ENCODE measurements at regions not wholly inside any gene's neighbourhood (a gene's known extent, or its start where the extent isn't known, plus 50 kb on each side); places are given as distances from the start of the nearest gene placed in this dataset.

- no peaks in the 10 kb centered on the region for H3K9me3 ChIP-seq
- no peaks in the 10 kb centered on the region for H3K27me3 ChIP-seq
- no peak overlapping the region for H3K27ac ChIP-seq
- WGBS, 2 donors = 4 to 20% methylated on average over 7 of the region's 7 CpGs
- intact Hi-C loops (cut with DNase I) = no loop called here
- H3K36me3 ChIP-seq = no peaks in the 10 kb centered on the region
- TF ChIP-seq EP300 (IDR thresholded peaks at IDR 0.05) = no peak
- TF ChIP-seq POLR2A (IDR thresholded peaks at IDR 0.05) = no peak
- TF ChIP-seq CTCF (IDR thresholded peaks at IDR 0.05) = no peak
- peak in 2 of 4 donors; percentile 30 to 38 for TF ChIP-seq POLR2AphosphoS5 (IDR thresholded peaks at IDR 0.05)
- H3K4me3 ChIP-seq = peak overlapping the region in 2 of 4 donors; percentile 22 to 28
- peaks cover 0 to 33% (median 20%) of the 10 kb centered on the region in 4 donors for H3K4me1 ChIP-seq
- no peak for DNase-seq
Observed at GRCh38 chr3:23079976-23080375, 123.2 kb upstream of the UBE2E2 start.

GRCh38 chr3:23083701-23084100, 119.4 kb upstream of the UBE2E2 start:
- TF ChIP-seq EP300 (IDR thresholded peaks at IDR 0.05) (no peak), POLR2A (IDR thresholded peaks at IDR 0.05) (no peak)

GRCh38 chr3:23084367-23084766, 118.8 kb upstream of the UBE2E2 start:
- Histone ChIP-seq H3K4me3 (no peak overlapping the region), H3K4me1 (peaks cover 0 to 15% (median 4%) of the 10 kb centered on the region in 4 donors), H3K36me3 (no peaks in the 10 kb centered on the region), H3K9me3 (no peaks in the 10 kb centered on the region), H3K27me3 (no peaks in the 10 kb centered on the region), H3K27ac (no peak overlapping the region)
- intact Hi-C loops (cut with DNase I) = no loop called here
- DNase-seq = no peak
- TF ChIP-seq EP300 (IDR thresholded peaks at IDR 0.05) = no peak
- TF ChIP-seq POLR2AphosphoS5 (IDR thresholded peaks at IDR 0.05) = no peak
- no peak for TF ChIP-seq POLR2A (IDR thresholded peaks at IDR 0.05)
- no peak for TF ChIP-seq CTCF (IDR thresholded peaks at IDR 0.05)

More at GRCh38 chr3:23083701-23084100, 119.4 kb upstream of the UBE2E2 start:
- no peak overlapping the region for H3K27ac ChIP-seq
- no peak overlapping the region for H3K4me3 ChIP-seq
- H3K9me3 ChIP-seq = no peaks in the 10 kb centered on the region
- WGBS, 2 donors = 86 to 92% methylated on average over 4 of the region's 4 CpGs
- intact Hi-C loops (cut with DNase I) = no loop called here
- H3K36me3 ChIP-seq = no peaks in the 10 kb centered on the region
- DNase-seq = no peak
- no peaks in the 10 kb centered on the region for H3K27me3 ChIP-seq
- peaks cover 0 to 15% (median 4%) of the 10 kb centered on the region in 4 donors for H3K4me1 ChIP-seq

- Histone ChIP-seq H3K36me3 (no peaks in the 10 kb centered on the region), H3K27me3 (no peaks in the 10 kb centered on the region), H3K4me3 (no peak overlapping the region), H3K9me3 (no peaks in the 10 kb centered on the region), H3K27ac (no peak overlapping the region), H3K4me1 (peaks cover 0 to 6% (median 2%) of the 10 kb centered on the region in 4 donors)
- intact Hi-C loops (cut with DNase I) = no loop called here
- no peak for DNase-seq
- TF ChIP-seq POLR2AphosphoS5 (IDR thresholded peaks at IDR 0.05) = no peak
- 81 to 85% methylated on average over 1 of the region's 1 CpG for WGBS, 2 donors
Observed at GRCh38 chr3:23085261-23085660, 117.9 kb upstream of the UBE2E2 start.

GRCh38 chr3:23086331-23086730, 116.8 kb upstream of the UBE2E2 start:
- Histone ChIP-seq H3K9me3 (no peaks in the 10 kb centered on the region), H3K36me3 (no peaks in the 10 kb centered on the region), H3K27me3 (no peaks in the 10 kb centered on the region), H3K4me1 (no peaks in the 10 kb centered on the region), H3K27ac (no peak overlapping the region), H3K4me3 (no peak overlapping the region)
- TF ChIP-seq CTCF (IDR thresholded peaks at IDR 0.05) (no peak), POLR2A (IDR thresholded peaks at IDR 0.05) (no peak), POLR2AphosphoS5 (IDR thresholded peaks at IDR 0.05) (no peak), EP300 (IDR thresholded peaks at IDR 0.05) (no peak)
- 85 to 87% methylated on average over 4 of the region's 4 CpGs for WGBS, 2 donors
- no peak for DNase-seq
- intact Hi-C loops (cut with DNase I) = no loop called here

GRCh38 chr3:23086831-23087230, 116.3 kb upstream of the UBE2E2 start:
- no peak for DNase-seq
- Histone ChIP-seq H3K4me1 (no peaks in the 10 kb centered on the region), H3K9me3 (no peaks in the 10 kb centered on the region), H3K27ac (no peak overlapping the region), H3K4me3 (no peak overlapping the region), H3K36me3 (no peaks in the 10 kb centered on the region), H3K27me3 (no peaks in the 10 kb centered on the region)
- TF ChIP-seq POLR2AphosphoS5 (IDR thresholded peaks at IDR 0.05) = no peak
- intact Hi-C loops (cut with DNase I) = no loop called here
- 80 to 82% methylated on average over 2 of the region's 2 CpGs for WGBS, 2 donors
